SU-DHL-6 (cell line): ENCODE measurements at regions not wholly inside any gene's neighbourhood (a gene's known extent, or its start where the extent isn't known, plus 50 kb on each side); places are given as distances from the start of the nearest gene placed in this dataset.

ENCODE experiments used
- CTCF ChIP-seq: fragments of 200-600 bp; sonication (generic); IDR thresholded peaks from one replicate; pipeline ENCODE4 v1.5.1; 2017; ENCODE audit warnings: antibody characterized with exemption, mild to moderate bottlenecking, low read length, moderate library complexity; ENCODE audit not compliant: insufficient read depth, poor library complexity, severe bottlenecking
- EZH2phosphoT487 ChIP-seq: fragments of 200-600 bp; sonication (generic), shearing (Covaris generic); conservative IDR thresholded peaks from 2 replicates; pipeline ENCODE4 v1.6.1; 2018; ENCODE audit warnings: mild to moderate bottlenecking, antibody characterized with exemption, low read length, moderate library complexity, mixed read lengths

GRCh38 chr2:175806125-175806490, 196.0 kb downstream of the LNPK start:
- TF ChIP-seq CTCF (no peak), EZH2phosphoT487 (no peak)
